ENCODE measurements at regions not wholly inside any gene's neighbourhood (a gene's known extent, or its start where the extent isn't known, plus 50 kb on each side); places are given as distances from the start of the nearest gene placed in this dataset.

GRCh38 chr7:16211402-16211925 lies 209.9 kb downstream of the CRPPA start:
- Histone ChIP-seq H3K36me3 (replicated peaks; ENCODE audit: insufficient read depth, low read length) (no peaks in the 10 kb centered on the region), H3K27ac (ENCODE audit: low read length) (no peak overlapping the region), H3K27me3 (replicated peaks; ENCODE audit: insufficient read depth, low read length) (no peaks in the 10 kb centered on the region), H3K4me1 (ENCODE audit: low read length) (no peaks in the 10 kb centered on the region), H3K9me3 (replicated peaks; ENCODE audit: insufficient read depth, low read length) (no peaks in the 10 kb centered on the region), H4K20me1 (ENCODE audit: insufficient read depth, low read length) (no peaks in the 10 kb centered on the region), H2AFZ (ENCODE audit: low read length) (no peak overlapping the region), H3K9me2 (replicated peaks; ENCODE audit: insufficient read depth, low read length) (no peaks in the 10 kb centered on the region), H3F3A (ENCODE audit: insufficient read depth, low read length) (no peaks in the 10 kb centered on the region), H3K4me3 (ENCODE audit: low read length) (no peak overlapping the region), H3K9ac (ENCODE audit: low read length) (no peak overlapping the region), H3K4me2 (ENCODE audit: low read depth, low read length) (no peak overlapping the region), H3K79me2 (ENCODE audit: low read length) (no peaks in the 10 kb centered on the region)
- no peak for TF ChIP-seq EZH2 (optimal IDR thresholded peaks at IDR 0.05; ENCODE audit: low read depth, low read length)
- TF ChIP-seq, protein P1, sequence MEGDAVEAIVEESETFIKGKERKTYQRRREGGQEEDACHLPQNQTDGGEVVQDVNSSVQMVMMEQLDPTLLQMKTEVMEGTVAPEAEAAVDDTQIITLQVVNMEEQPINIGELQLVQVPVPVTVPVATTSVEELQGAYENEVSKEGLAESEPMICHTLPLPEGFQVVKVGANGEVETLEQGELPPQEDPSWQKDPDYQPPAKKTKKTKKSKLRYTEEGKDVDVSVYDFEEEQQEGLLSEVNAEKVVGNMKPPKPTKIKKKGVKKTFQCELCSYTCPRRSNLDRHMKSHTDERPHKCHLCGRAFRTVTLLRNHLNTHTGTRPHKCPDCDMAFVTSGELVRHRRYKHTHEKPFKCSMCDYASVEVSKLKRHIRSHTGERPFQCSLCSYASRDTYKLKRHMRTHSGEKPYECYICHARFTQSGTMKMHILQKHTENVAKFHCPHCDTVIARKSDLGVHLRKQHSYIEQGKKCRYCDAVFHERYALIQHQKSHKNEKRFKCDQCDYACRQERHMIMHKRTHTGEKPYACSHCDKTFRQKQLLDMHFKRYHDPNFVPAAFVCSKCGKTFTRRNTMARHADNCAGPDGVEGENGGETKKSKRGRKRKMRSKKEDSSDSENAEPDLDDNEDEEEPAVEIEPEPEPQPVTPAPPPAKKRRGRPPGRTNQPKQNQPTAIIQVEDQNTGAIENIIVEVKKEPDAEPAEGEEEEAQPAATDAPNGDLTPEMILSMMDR (IDR thresholded peaks at IDR 0.05; ENCODE audit: low read length): no peak
- no peak for TF ChIP-seq EZH2phosphoT487 (IDR thresholded peaks at IDR 0.05; ENCODE audit: low read length)
- no peak for DNase-seq

- no peak for TF ChIP-seq EZH2phosphoT487 (IDR thresholded peaks at IDR 0.05; ENCODE audit: low read length)
- TF ChIP-seq, protein P1 (IDR thresholded peaks at IDR 0.05; ENCODE audit: low read length): no peak
- TF ChIP-seq EZH2 (optimal IDR thresholded peaks at IDR 0.05; ENCODE audit: low read depth, low read length): no peak
- Histone ChIP-seq H3K4me3 (ENCODE audit: low read length) (no peak overlapping the region), H3K9me3 (replicated peaks; ENCODE audit: insufficient read depth, low read length) (no peaks in the 10 kb centered on the region)
These were observed 211.2 kb downstream of the CRPPA start for GRCh38 chr7:16210171-16210570.

DNA sequence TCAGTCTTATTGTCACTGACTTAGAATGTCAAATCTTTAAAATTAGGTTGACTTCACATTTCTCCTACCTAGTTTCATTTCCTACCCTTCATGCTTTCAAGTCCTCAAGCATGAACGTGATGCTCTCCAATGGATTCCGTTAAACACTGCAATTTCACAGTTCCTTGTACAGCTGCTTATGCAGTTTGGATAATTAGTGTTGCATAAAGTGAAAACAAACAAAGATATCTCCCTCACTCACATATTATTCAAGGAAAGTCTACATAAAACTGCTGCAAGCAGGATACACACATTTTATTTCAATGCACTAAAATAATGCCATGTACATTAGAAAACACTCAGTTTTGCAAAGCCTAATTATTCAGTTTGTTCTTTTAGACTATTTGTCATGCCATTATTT lies 214.0 kb downstream of the CRPPA start:
- H3F3A ChIP-seq (ENCODE audit: insufficient read depth, low read length): no peaks in the 10 kb centered on the region
- no peak overlapping the region for H3K9ac ChIP-seq (ENCODE audit: low read length)
- no peaks in the 10 kb centered on the region for H3K27me3 ChIP-seq (replicated peaks; ENCODE audit: insufficient read depth, low read length)
- no peaks in the 10 kb centered on the region for H3K4me1 ChIP-seq (ENCODE audit: low read length)
- no peak overlapping the region for H3K4me2 ChIP-seq (ENCODE audit: low read depth, low read length)
- H2AFZ ChIP-seq (ENCODE audit: low read length): no peak overlapping the region
- H4K20me1 ChIP-seq (ENCODE audit: insufficient read depth, low read length): no peaks in the 10 kb centered on the region
- H3K27ac ChIP-seq (ENCODE audit: low read length): no peak overlapping the region
- H3K79me2 ChIP-seq (ENCODE audit: low read length): no peaks in the 10 kb centered on the region
- H3K9me3 ChIP-seq (replicated peaks; ENCODE audit: insufficient read depth, low read length): no peaks in the 10 kb centered on the region
- H3K9me2 ChIP-seq (replicated peaks; ENCODE audit: insufficient read depth, low read length): no peaks in the 10 kb centered on the region
- H3K36me3 ChIP-seq (replicated peaks; ENCODE audit: insufficient read depth, low read length): no peaks in the 10 kb centered on the region
- DNase-seq: no peak
- TF ChIP-seq EZH2phosphoT487 (IDR thresholded peaks at IDR 0.05; ENCODE audit: low read length) (no peak), EZH2 (optimal IDR thresholded peaks at IDR 0.05; ENCODE audit: low read depth, low read length) (no peak)
- TF ChIP-seq, protein P1 (IDR thresholded peaks at IDR 0.05; ENCODE audit: low read length): no peak
- no peak overlapping the region for H3K4me3 ChIP-seq (ENCODE audit: low read length)

More at GRCh38 chr7:16210171-16210570, 211.2 kb downstream of the CRPPA start:
- Histone ChIP-seq H3K79me2 (ENCODE audit: low read length) (no peaks in the 10 kb centered on the region), H3K4me1 (ENCODE audit: low read length) (no peaks in the 10 kb centered on the region), H4K20me1 (ENCODE audit: insufficient read depth, low read length) (no peaks in the 10 kb centered on the region), H3K9me2 (replicated peaks; ENCODE audit: insufficient read depth, low read length) (no peaks in the 10 kb centered on the region), H3F3A (ENCODE audit: insufficient read depth, low read length) (no peaks in the 10 kb centered on the region), H3K9ac (ENCODE audit: low read length) (no peak overlapping the region), H3K4me2 (ENCODE audit: low read depth, low read length) (no peak overlapping the region), H2AFZ (ENCODE audit: low read length) (no peak overlapping the region), H3K36me3 (replicated peaks; ENCODE audit: insufficient read depth, low read length) (no peaks in the 10 kb centered on the region), H3K27ac (ENCODE audit: low read length) (no peak overlapping the region), H3K27me3 (replicated peaks; ENCODE audit: insufficient read depth, low read length) (no peaks in the 10 kb centered on the region)
- DNase-seq: no peak

Measured in MM.1S (cell line).